ENCODE measurements at regions not wholly inside any gene's neighbourhood (a gene's known extent, or its start where the extent isn't known, plus 50 kb on each side); places are given as distances from the start of the nearest gene placed in this dataset.

GRCh38 chr5:62922191-62922590 lies 343.6 kb downstream of the LRRC70 start:
- TF ChIP-seq CTCF (IDR thresholded peaks at IDR 0.05 in 2 of 3, conservative IDR thresholded peaks at IDR 0.05 in 1 of 3; ENCODE audit: insufficient read depth in 2 of 3, low read depth in 1 of 3, low read length in 3 of 3): no peak
- no peak for TF ChIP-seq FOS (IDR thresholded peaks at IDR 0.05; ENCODE audit: extremely low read depth, insufficient read length)
- TF ChIP-seq JUND (IDR thresholded peaks at IDR 0.05; ENCODE audit: borderline replicate concordance, low read depth, low read length): no peak
- no peak for TF ChIP-seq JUND (tag; IDR thresholded peaks at IDR 0.05; ENCODE audit: borderline replicate concordance, low read depth, low read length)
- no peak for TF ChIP-seq RCOR1 (IDR thresholded peaks at IDR 0.05; ENCODE audit: borderline replicate concordance in 1 of 2, low read depth in 2 of 2, low read length in 2 of 2)
- no peak for TF ChIP-seq CBX5 (IDR thresholded peaks at IDR 0.05; ENCODE audit: borderline replicate concordance, low read depth)
- no peak for TF ChIP-seq ZNF592 (IDR thresholded peaks at IDR 0.05)
- no peak for TF ChIP-seq ZBTB5 (IDR thresholded peaks at IDR 0.05)
- TF ChIP-seq MTA2 (IDR thresholded peaks at IDR 0.05; ENCODE audit: low read depth): no peak
- no peak for TF ChIP-seq MGA (IDR thresholded peaks at IDR 0.05)

Measured in K562 (cell line).